Effector memory CD8-positive, alpha-beta T cell (primary cell): ENCODE measurements at regions not wholly inside any gene's neighbourhood (a gene's known extent, or its start where the extent isn't known, plus 50 kb on each side); places are given as distances from the start of the nearest gene placed in this dataset.
"Not testable (repeated sequence)": the region's sequence is repeated elsewhere in the genome, so short reads cannot be mapped to it uniquely, and the experiment has no call there.

ENCODE experiments used
- ATAC-seq: fragments of 150-1000 bp; cut with Tn5 transposase; replicated peaks from 2 replicates; pipeline ENCODE4 v1.10.0; 2021; ENCODE audit warnings: mild to moderate bottlenecking, moderate library complexity
- DNase-seq, 3 experiments: peaks; one replicate each; pipeline ENCODE4 v3.0.0; 2021
- H3K27ac Mint-ChIP-seq, 2 donors: one replicate each; pipeline ENCODE4 v1.8.0; 2022; ENCODE audit warnings: mild to moderate bottlenecking in 2 of 2, mixed read lengths in 2 of 2, moderate library complexity in 2 of 2
- H3K27me3 Mint-ChIP-seq, 2 donors: one replicate each; pipeline ENCODE4 v1.8.0; 2022; ENCODE audit warnings: mixed read lengths in 2 of 2
- H3K36me3 Mint-ChIP-seq: one replicate; pipeline ENCODE4 v1.8.0; 2022; ENCODE audit warnings: mild to moderate bottlenecking, moderate library complexity, mixed read lengths; ENCODE audit not compliant: insufficient read depth
- H3K4me1 Mint-ChIP-seq, 2 donors: one replicate each; pipeline ENCODE4 v1.8.0; 2022; ENCODE audit warnings: low read depth in 2 of 2, mixed read lengths in 2 of 2
- H3K4me3 Mint-ChIP-seq, 2 donors: one replicate each; pipeline ENCODE4 v1.8.0; 2022; ENCODE audit warnings: mild to moderate bottlenecking in 2 of 2, mixed read lengths in 2 of 2, moderate library complexity in 2 of 2
- H3K9me3 Mint-ChIP-seq, 2 donors: one replicate each; pipeline ENCODE4 v1.8.0; 2022; ENCODE audit warnings: mixed read lengths in 2 of 2

GRCh38 chr1:95770581-95770980, 536.6 kb downstream of the RWDD3 start:
- no peak for DNase-seq
- Mint-ChIP-seq H3K36me3 (no peaks in the 10 kb centered on the region), H3K4me1 (no peaks in the 10 kb centered on the region), H3K4me3 (no peak overlapping the region), H3K27ac (no peak overlapping the region), H3K27me3 (no peaks in the 10 kb centered on the region), H3K9me3 (peaks cover 6 to 8% of the 10 kb centered on the region in 2 donors)
- no peak for ATAC-seq

DNA sequence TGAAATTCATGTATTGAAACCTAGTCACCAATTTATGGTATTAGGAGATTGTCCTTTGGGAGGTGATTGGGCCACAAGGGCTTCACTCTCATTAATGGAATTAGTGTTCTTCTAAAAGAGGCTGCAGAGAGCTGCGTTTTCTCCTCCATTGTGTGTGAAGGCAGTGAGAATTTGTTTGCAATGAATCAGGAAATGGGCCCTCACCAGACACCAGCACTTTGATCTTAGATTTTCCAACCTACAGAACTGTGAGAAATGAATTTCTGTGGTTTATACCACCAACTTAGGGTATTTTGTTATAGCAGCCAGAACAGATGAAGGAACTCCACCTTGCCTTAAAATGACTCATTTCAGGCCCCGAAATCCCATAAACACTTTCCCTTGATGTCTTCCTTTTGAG, 544.2 kb downstream of the RWDD3 start:
- DNase-seq (no peak), ATAC-seq (no peak)
- no peak overlapping the region for H3K27ac Mint-ChIP-seq
- H3K36me3 Mint-ChIP-seq: no peaks in the 10 kb centered on the region
- no peaks in the 10 kb centered on the region for H3K4me1 Mint-ChIP-seq
- peaks cover 8 to 16% of the 10 kb centered on the region in 2 donors for H3K9me3 Mint-ChIP-seq
- no peaks in the 10 kb centered on the region for H3K27me3 Mint-ChIP-seq
- H3K4me3 Mint-ChIP-seq: no peak overlapping the region

DNA sequence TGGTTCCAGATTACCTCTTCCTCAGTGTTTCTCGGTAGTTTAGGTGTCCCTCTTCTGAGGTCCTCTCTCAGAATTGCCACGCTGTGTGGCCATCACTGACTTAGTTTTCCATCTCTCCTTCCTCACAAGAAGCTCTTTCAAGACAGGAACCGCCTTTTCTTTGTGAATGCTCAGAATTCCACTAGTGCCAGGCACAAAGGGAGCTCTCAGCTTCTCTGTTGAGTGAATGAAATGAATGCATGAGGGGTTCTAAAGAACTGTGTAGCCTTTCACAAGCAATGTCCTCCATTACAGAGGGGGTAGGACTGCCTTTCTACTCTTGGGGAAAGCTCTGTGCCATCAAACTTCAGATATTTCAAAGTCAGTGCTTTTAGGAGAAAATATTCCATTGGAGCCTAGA, 546.8 kb downstream of the RWDD3 start:
- Mint-ChIP-seq H3K36me3 (no peaks in the 10 kb centered on the region), H3K27me3 (no peaks in the 10 kb centered on the region), H3K9me3 (peaks cover 8 to 24% of the 10 kb centered on the region in 2 donors), H3K4me3 (no peak overlapping the region), H3K4me1 (no peaks in the 10 kb centered on the region), H3K27ac (no peak overlapping the region)
- ATAC-seq (no peak), DNase-seq (no peak)

GRCh38 chr1:95790136-95790535, 556.1 kb downstream of the RWDD3 start:
- ATAC-seq: no peak

DNA sequence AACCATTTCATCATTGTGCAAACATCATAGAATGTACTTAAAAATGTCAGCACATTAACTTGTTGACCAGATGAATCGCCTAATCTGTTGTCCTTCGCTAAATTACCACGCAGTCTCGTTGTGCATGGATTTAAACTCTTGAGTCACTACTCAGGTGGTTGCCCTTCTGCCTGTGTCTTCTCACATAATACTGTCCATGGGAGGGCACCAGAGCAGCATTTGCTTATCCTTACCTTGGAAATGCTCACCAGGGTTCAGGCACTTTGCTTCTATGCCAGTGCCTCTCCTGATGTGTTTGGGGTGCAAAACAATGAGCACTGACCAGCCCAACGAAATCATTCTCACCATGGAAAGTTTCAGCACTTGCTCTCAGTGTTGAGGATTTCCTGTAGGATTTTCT, 559.9 kb downstream of the RWDD3 start:
- H3K4me1 Mint-ChIP-seq: no peaks in the 10 kb centered on the region
- no peak overlapping the region for H3K4me3 Mint-ChIP-seq
- H3K27me3 Mint-ChIP-seq: no peaks in the 10 kb centered on the region
- H3K27ac Mint-ChIP-seq: no peak overlapping the region
- ATAC-seq: no peak
- no peak for DNase-seq
- H3K36me3 Mint-ChIP-seq: no peaks in the 10 kb centered on the region
- H3K9me3 Mint-ChIP-seq: peaks cover 6 to 14% of the 10 kb centered on the region in 2 donors

More at GRCh38 chr1:95790136-95790535, 556.1 kb downstream of the RWDD3 start:
- Mint-ChIP-seq H3K4me1 (no peaks in the 10 kb centered on the region), H3K9me3 (peaks cover 5 to 7% of the 10 kb centered on the region in 2 donors), H3K4me3 (no peak overlapping the region), H3K36me3 (no peaks in the 10 kb centered on the region), H3K27me3 (no peaks in the 10 kb centered on the region), H3K27ac (no peak overlapping the region)
- DNase-seq: no peak

DNA sequence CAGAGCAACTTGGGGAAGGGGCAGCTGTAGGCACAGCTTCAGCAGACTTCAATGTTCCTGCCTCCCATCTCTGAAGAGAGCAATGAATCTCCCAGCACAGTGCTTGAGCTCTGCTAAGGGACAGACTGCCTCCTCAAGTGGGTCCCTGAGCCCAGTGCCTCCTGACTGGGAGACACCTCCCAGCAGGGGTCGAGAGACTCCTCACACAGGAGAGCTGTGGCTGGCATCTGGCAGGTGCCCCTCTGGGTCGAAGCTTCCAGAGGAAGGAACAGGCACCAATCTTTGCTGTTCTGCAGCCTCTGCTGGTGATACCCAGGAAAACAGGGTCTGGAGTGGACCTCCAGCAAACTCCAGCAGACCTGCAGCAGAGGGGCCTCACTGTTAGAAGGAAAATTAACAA, 563.8 kb downstream of the RWDD3 start:
- H3K27ac Mint-ChIP-seq, H3K4me1 Mint-ChIP-seq, H3K36me3 Mint-ChIP-seq, ATAC-seq, H3K27me3 Mint-ChIP-seq, H3K4me3 Mint-ChIP-seq, DNase-seq: not testable (repeated sequence)
- H3K9me3 Mint-ChIP-seq: peaks cover 16 to 28% of the 10 kb centered on the region in 2 donors

DNA sequence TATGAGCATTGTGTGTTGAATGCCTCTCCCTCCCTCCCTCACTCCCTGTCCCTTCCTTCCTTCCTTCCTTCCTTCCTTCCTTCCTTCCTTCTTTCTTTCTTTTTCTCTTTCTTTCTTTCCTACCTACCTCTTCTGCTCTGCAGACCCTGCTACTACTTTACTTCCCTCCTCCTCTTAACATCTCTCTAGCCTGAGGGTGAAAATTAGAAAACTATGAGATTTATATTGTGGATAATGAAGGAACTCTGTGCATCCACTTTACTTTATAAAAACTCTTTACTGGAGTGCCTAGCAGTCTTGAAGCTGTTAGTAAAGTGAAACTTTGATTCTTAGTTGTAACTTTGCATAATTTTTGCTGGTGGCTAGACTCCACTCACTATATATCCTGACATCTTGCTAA, 572.2 kb downstream of the RWDD3 start:
- H3K36me3 Mint-ChIP-seq: no peaks in the 10 kb centered on the region
- no peaks in the 10 kb centered on the region for H3K4me1 Mint-ChIP-seq
- H3K4me3 Mint-ChIP-seq: no peak overlapping the region
- ATAC-seq: no peak
- peaks cover 8% of the 10 kb centered on the region in 2 donors for H3K9me3 Mint-ChIP-seq
- H3K27me3 Mint-ChIP-seq: no peaks in the 10 kb centered on the region
- no peak for DNase-seq
- no peak overlapping the region for H3K27ac Mint-ChIP-seq

DNA sequence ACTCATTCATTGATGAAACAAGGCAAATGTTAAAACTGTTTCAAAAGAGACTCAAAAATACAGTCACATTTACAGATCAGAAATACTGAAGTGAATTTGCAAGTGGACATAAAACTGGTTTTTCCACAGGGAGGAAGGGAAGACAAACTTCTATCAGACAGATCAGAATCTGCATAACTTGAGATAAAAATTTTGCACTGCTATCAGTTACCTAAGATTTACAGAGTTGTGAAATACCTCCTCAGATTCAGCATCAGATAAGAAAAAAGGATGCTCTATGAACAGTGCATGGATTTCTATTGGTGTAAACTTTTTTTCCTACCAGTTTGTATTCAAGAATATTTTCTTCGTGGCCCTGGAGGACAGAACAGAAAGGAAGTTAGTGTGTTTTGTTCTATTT, 575.4 kb downstream of the RWDD3 start:
- Mint-ChIP-seq H3K9me3 (peaks cover 6 to 8% of the 10 kb centered on the region in 2 donors), H3K4me1 (no peaks in the 10 kb centered on the region), H3K27me3 (no peaks in the 10 kb centered on the region), H3K4me3 (no peak overlapping the region), H3K36me3 (no peaks in the 10 kb centered on the region), H3K27ac (no peak overlapping the region)
- DNase-seq (no peak), ATAC-seq (no peak)

- Mint-ChIP-seq H3K27me3 (no peaks in the 10 kb centered on the region), H3K36me3 (no peaks in the 10 kb centered on the region), H3K9me3 (peaks cover 11 to 15% of the 10 kb centered on the region in 2 donors), H3K4me3 (no peak overlapping the region), H3K4me1 (no peaks in the 10 kb centered on the region), H3K27ac (no peak overlapping the region)
- ATAC-seq: no peak
- no peak for DNase-seq
Observed at GRCh38 chr1:95815511-95815910, 581.5 kb downstream of the RWDD3 start.

DNA sequence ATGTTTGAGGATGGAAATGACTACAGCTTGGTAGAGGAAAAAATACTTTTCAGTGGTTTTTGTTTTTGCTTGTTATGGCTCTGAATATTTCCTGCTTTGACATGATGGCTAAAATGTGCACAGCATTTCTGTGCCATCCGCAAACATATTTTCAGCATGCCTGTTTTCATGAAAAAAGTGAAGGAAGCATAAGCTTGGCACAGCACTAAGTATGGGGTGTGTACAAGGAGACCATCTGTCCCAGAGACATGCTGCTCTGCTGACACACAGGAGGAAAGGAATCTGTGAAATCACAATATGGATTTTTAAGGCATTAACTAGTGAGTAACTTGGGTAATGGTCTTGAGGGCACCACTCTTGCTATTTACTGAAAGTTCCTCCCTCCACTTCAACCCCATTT, 595.5 kb downstream of the RWDD3 start:
- Mint-ChIP-seq H3K27me3 (no peaks in the 10 kb centered on the region), H3K27ac (no peak overlapping the region), H3K4me3 (no peak overlapping the region), H3K9me3 (peaks cover 5 to 20% of the 10 kb centered on the region in 2 donors), H3K4me1 (no peaks in the 10 kb centered on the region), H3K36me3 (no peaks in the 10 kb centered on the region)
- DNase-seq (no peak), ATAC-seq (no peak)

DNA sequence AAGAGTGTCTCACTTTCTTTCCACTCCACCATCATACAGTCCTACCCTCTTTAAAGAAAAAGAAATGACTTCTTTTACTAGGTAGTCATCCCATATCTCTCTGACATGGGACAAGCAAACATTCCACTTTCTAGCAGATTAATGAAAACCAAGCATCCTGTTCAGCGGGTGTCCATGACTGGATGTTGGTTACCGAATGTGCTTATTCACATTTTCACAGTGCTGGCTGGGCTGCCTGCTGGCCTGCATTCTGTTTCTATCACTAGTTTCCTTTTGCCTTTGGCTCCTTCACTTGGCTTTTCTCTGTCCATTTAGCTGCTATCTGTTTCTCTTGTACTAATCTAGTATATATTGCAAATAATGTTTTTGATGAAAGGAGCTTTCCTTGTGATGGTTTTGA, 598.4 kb downstream of the RWDD3 start:
- Mint-ChIP-seq H3K36me3 (peaks cover 2% of the 10 kb centered on the region), H3K4me1 (no peaks in the 10 kb centered on the region), H3K27ac (no peak overlapping the region), H3K9me3 (peaks cover 7 to 36% of the 10 kb centered on the region in 2 donors), H3K27me3 (no peaks in the 10 kb centered on the region), H3K4me3 (no peak overlapping the region)
- DNase-seq (no peak), ATAC-seq (no peak)

DNA sequence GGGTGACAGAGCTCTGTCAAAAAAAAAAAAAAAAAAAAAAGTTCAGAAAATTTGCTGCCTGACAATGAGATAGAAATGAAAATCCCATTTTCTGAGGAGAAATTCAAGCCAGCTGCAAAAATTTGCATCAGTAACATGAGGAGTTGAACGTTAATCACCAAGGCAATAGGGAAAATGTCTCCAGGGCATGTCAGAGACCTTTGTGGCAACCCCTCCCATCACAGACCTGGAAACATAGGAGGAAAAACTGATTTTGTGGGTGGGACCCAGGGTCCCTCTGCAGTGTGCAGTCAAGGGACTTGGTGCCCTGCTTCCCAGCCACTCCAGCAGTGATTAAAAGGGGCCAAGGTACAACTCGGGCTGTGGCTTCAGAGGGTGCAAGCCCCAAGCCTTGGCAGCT, 615.4 kb downstream of the RWDD3 start:
- no peak for DNase-seq
- Mint-ChIP-seq H3K36me3 (no peaks in the 10 kb centered on the region), H3K9me3 (peaks cover 8 to 11% of the 10 kb centered on the region in 2 donors), H3K27me3 (no peaks in the 10 kb centered on the region), H3K4me3 (no peak overlapping the region), H3K4me1 (no peaks in the 10 kb centered on the region), H3K27ac (no peak overlapping the region)
- ATAC-seq: no peak

DNA sequence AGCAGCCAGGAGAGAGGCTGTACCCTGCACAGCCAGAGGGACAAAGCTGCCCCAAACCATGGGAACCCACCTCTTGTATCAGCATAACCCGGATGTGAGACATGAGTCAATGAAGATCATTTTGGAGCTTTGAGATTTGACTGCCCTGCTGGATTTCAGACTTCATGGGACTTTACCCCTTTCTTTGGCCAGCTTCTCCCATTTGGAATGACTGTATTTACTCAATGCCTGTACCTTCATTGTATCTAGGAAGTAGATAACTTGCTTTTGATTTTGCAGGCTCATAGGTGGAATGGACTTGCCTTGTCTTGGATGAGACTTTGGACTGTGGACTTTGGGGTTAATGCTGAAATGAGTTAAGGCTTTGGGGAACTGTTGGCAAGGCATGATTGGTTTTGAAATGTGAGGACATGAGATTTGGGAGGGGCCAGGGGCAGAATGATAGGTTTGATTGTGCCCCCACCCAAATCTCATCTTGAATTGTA, 616.2 kb downstream of the RWDD3 start:
- DNase-seq (no peak), ATAC-seq (no peak)
- no peaks in the 10 kb centered on the region for H3K4me1 Mint-ChIP-seq
- H3K9me3 Mint-ChIP-seq: peaks cover 6 to 11% of the 10 kb centered on the region in 2 donors
- no peak overlapping the region for H3K27ac Mint-ChIP-seq
- H3K36me3 Mint-ChIP-seq: no peaks in the 10 kb centered on the region
- H3K4me3 Mint-ChIP-seq: no peak overlapping the region
- H3K27me3 Mint-ChIP-seq: no peaks in the 10 kb centered on the region

DNA sequence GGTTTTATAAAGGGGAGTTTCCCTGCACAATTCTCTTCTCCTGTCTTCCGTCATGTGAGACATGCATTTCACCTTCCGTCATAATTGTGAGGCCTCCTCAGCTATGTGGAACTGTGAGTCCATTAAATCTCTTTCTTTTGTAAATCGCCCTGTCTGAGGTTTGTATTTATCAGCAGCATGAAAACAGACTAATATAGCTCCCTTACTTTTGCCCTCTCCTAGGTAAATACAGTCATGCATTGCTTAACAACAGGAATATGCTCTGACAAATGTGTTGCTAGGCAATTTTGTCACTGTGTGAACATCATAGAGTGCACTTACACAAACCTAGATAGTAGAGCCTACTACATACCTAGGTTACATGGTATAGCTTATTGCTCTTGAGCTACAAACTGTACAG, 616.8 kb downstream of the RWDD3 start:
- no peak for DNase-seq
- Mint-ChIP-seq H3K9me3 (peaks cover 6 to 11% of the 10 kb centered on the region in 2 donors), H3K27ac (no peak overlapping the region), H3K4me1 (no peaks in the 10 kb centered on the region), H3K4me3 (no peak overlapping the region), H3K36me3 (no peaks in the 10 kb centered on the region), H3K27me3 (no peaks in the 10 kb centered on the region)
- ATAC-seq: no peak
